HG03103 (cell line): ENCODE measurements at regions not wholly inside any gene's neighbourhood (a gene's known extent, or its start where the extent isn't known, plus 50 kb on each side); places are given as distances from the start of the nearest gene placed in this dataset.

Source experiments
- ATAC-seq: cut with Tn5 transposase; IDR thresholded peaks from one replicate; pipeline ENCODE4 v1.9.1; 2021; ENCODE audit warnings: low read depth; ENCODE audit not compliant: unreplicated experiment

GRCh38 chrX:9189286-9189685 lies 155.4 kb upstream of the FAM9B start:
- no peak for ATAC-seq

GRCh38 chrX:9191392-9191791 lies 157.5 kb upstream of the FAM9B start:
- no peak for ATAC-seq

GRCh38 chrX:9195199-9195880 lies 161.4 kb upstream of the FAM9B start:
- no peak for ATAC-seq

- ATAC-seq = no peak
Measured at GRCh38 chrX:9196961-9197640, 163.2 kb upstream of the FAM9B start.

- ATAC-seq = no peak
Measured at GRCh38 chrX:9204560-9204959, 170.6 kb upstream of the FAM9B start.

GRCh38 chrX:9205599-9206223 lies 171.8 kb upstream of the FAM9B start:
- no peak for ATAC-seq

- ATAC-seq = no peak
Measured at GRCh38 chrX:9207142-9207541, 173.2 kb upstream of the FAM9B start.

GRCh38 chrX:9211269-9211668 lies 177.3 kb upstream of the FAM9B start:
- no peak for ATAC-seq

GRCh38 chrX:9221781-9222180 lies 187.9 kb upstream of the FAM9B start:
- no peak for ATAC-seq

GRCh38 chrX:9222299-9222698 lies 188.4 kb upstream of the FAM9B start:
- ATAC-seq = no peak

GRCh38 chrX:9227276-9227675 lies 193.3 kb upstream of the FAM9B start:
- no peak for ATAC-seq

- no peak for ATAC-seq
Measured at GRCh38 chrX:9231491-9231890, 197.6 kb upstream of the FAM9B start.

GRCh38 chrX:9233141-9233540 lies 199.2 kb upstream of the FAM9B start:
- no peak for ATAC-seq

- no peak for ATAC-seq
Measured at GRCh38 chrX:9234315-9234714, 200.4 kb upstream of the FAM9B start.

GRCh38 chrX:9235722-9236121 lies 201.8 kb upstream of the FAM9B start:
- ATAC-seq = no peak

GRCh38 chrX:9240956-9241355 lies 207.0 kb upstream of the FAM9B start:
- ATAC-seq = no peak

- ATAC-seq = no peak
Measured at GRCh38 chrX:9241427-9241826, 207.5 kb upstream of the FAM9B start.

- ATAC-seq = no peak
Measured at GRCh38 chrX:9249051-9249846, 215.3 kb upstream of the FAM9B start.

GRCh38 chrX:9252182-9252581 lies 212.7 kb upstream of the TBL1X start:
- no peak for ATAC-seq

- ATAC-seq = no peak
Measured at GRCh38 chrX:9253211-9253610, 211.6 kb upstream of the TBL1X start.

- no peak for ATAC-seq
Measured at GRCh38 chrX:9257718-9258420, 207.0 kb upstream of the TBL1X start.
